ENCODE measurements at regions not wholly inside any gene's neighbourhood (a gene's known extent, or its start where the extent isn't known, plus 50 kb on each side); places are given as distances from the start of the nearest gene placed in this dataset.

DNA sequence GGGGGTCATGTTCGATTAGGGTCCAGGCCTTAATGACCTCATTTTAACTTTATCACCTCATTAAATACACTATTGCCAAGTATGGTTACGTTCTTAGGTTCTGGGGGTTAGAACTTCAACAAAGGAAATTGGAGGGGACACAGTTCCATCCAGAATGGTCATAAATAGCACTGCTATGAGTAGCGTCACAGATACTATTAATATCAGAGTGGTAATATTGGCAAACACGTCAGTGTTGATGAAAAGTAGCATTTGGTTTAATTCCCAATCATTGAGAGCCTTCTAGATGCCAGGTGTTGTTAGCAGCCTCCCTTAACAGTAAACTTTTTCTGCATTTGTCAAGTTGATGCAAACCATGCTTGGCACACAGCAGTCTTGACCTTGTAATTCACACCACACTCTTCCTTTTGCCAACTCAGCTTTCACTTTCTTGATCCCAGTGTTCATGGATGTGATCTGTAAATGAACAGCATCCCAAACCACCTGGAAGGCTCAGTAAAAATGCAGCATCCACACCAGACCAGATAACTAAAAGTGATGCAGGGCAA, 912.5 kb upstream of the TENM3 start:
- TF ChIP-seq RCOR1 (IDR thresholded peaks at IDR 0.05; ENCODE audit: insufficient replicate concordance, low read length): no peak
- TF ChIP-seq SMC3 (IDR thresholded peaks at IDR 0.05; ENCODE audit: low read depth, low read length): no peak
- TF ChIP-seq RFX5 (IDR thresholded peaks at IDR 0.05; ENCODE audit: low read depth, low read length): no peak
- TF ChIP-seq, protein P1, sequence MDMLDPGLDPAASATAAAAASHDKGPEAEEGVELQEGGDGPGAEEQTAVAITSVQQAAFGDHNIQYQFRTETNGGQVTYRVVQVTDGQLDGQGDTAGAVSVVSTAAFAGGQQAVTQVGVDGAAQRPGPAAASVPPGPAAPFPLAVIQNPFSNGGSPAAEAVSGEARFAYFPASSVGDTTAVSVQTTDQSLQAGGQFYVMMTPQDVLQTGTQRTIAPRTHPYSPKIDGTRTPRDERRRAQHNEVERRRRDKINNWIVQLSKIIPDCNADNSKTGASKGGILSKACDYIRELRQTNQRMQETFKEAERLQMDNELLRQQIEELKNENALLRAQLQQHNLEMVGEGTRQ (IDR thresholded peaks at IDR 0.05; ENCODE audit: low read depth, low read length): no peak

Measured in IMR-90 (cell line).